Left cardiac atrium (tissue), 4 donors: ENCODE measurements at regions not wholly inside any gene's neighbourhood (a gene's known extent, or its start where the extent isn't known, plus 50 kb on each side); places are given as distances from the start of the nearest gene placed in this dataset.
"Not testable (repeated sequence)": the region's sequence is repeated elsewhere in the genome, so short reads cannot be mapped to it uniquely, and the experiment has no call there.

Experiments
- ATAC-seq, 2 donors: fragments of 200-7000 bp; cut with Tn5 transposase; one replicate each; pipeline ENCODE4 v1.9.1; 2020; ENCODE audit warnings: mild to moderate bottlenecking in 2 of 2, moderate library complexity in 2 of 2
- DNase-seq: peaks from one replicate; pipeline ENCODE4 v3.0.0-alpha.2; 2020
- intact Hi-C, 2 donors: fragments of 100-400 bp; cut with DNase I; formaldehyde crosslinking; loops; one replicate each; pipeline versions ENCODE4 v1.14.1 to v1.15.1; 2022 to 2023
- donor health status: DM: no; HTN: yes; CAD: no.
- donor health status: DM: no; HTN: yes; CAD: no; lungs with severe emphysema.
- donor health status: DM: yes; HTN: yes; CAD: no.
- donor health status: Dilated cardiomyopathy.

- intact Hi-C loops = no loop called here
- no peak for DNase-seq
- no peak for ATAC-seq
Observed at GRCh38 chr18:47403949-47404348, 152.5 kb upstream of the SKOR2 start.

GRCh38 chr18:47403317-47403716, 151.9 kb upstream of the SKOR2 start:
- no peak for ATAC-seq
- no peak for DNase-seq
- intact Hi-C loops = no loop called here

GRCh38 chr18:47399475-47399874, 148.0 kb upstream of the SKOR2 start:
- DNase-seq (no peak), ATAC-seq (no peak)
- intact Hi-C loops = no loop called here

GRCh38 chr18:47397671-47398319, 146.3 kb upstream of the SKOR2 start:
- DNase-seq (no peak), ATAC-seq (no peak)
- intact Hi-C loops = no loop called here

- ATAC-seq = no peak
- intact Hi-C loops = no loop called here
- DNase-seq = no peak
Observed at GRCh38 chr18:47391665-47392064, 140.2 kb upstream of the SKOR2 start.

- intact Hi-C loops = no loop called here
- DNase-seq (no peak), ATAC-seq (no peak)
Observed at GRCh38 chr18:47390410-47391024, 139.1 kb upstream of the SKOR2 start.

GRCh38 chr18:47389210-47389609, 137.8 kb upstream of the SKOR2 start:
- ATAC-seq = no peak
- intact Hi-C loops = no loop called here
- no peak for DNase-seq

GRCh38 chr18:47387864-47388263, 136.4 kb upstream of the SKOR2 start:
- no peak for DNase-seq
- intact Hi-C loops = no loop called here
- no peak for ATAC-seq

GRCh38 chr18:47383729-47384128, 132.3 kb upstream of the SKOR2 start:
- intact Hi-C loops = no loop called here
- DNase-seq = no peak
- ATAC-seq = no peak

GRCh38 chr18:47381975-47382570, 130.6 kb upstream of the SKOR2 start:
- intact Hi-C loops = no loop called here
- ATAC-seq = peak in 1 of 2 donors; percentile 3

GRCh38 chr18:47380153-47380552, 128.7 kb upstream of the SKOR2 start:
- DNase-seq = no peak
- intact Hi-C loops = no loop called here
- ATAC-seq = no peak

More at GRCh38 chr18:47381975-47382570, 130.6 kb upstream of the SKOR2 start:
- no peak for DNase-seq

GRCh38 chr18:47373465-47373864, 122.0 kb upstream of the SKOR2 start:
- intact Hi-C loops = no loop called here
- DNase-seq = no peak
- no peak for ATAC-seq

GRCh38 chr18:47370052-47370451, 118.6 kb upstream of the SKOR2 start:
- no peak for ATAC-seq
- intact Hi-C loops = no loop called here

GRCh38 chr18:47354061-47354460, 102.6 kb upstream of the SKOR2 start:
- ATAC-seq, intact Hi-C loops, DNase-seq: not testable (repeated sequence)

More at GRCh38 chr18:47370052-47370451, 118.6 kb upstream of the SKOR2 start:
- no peak for DNase-seq

- ATAC-seq = no peak
- no peak for DNase-seq
- intact Hi-C loops = no loop called here
Observed at GRCh38 chr18:47346016-47346415, 94.6 kb upstream of the SKOR2 start.

- ATAC-seq (peak in 1 of 2 donors; percentile 44), DNase-seq (no peak)
- intact Hi-C loops = no loop called here
Observed at GRCh38 chr18:47345291-47345690, 93.8 kb upstream of the SKOR2 start.

GRCh38 chr18:47343291-47343690, 91.8 kb upstream of the SKOR2 start:
- intact Hi-C loops = no loop called here
- DNase-seq (no peak), ATAC-seq (no peak)

- no peak for DNase-seq
- intact Hi-C loops = no loop called here
- no peak for ATAC-seq
Observed at GRCh38 chr18:47342566-47342965, 91.1 kb upstream of the SKOR2 start.

- intact Hi-C loops = no loop called here
- DNase-seq = no peak
- no peak for ATAC-seq
Observed at GRCh38 chr18:47341678-47342077, 90.2 kb upstream of the SKOR2 start.

- ATAC-seq (no peak), DNase-seq (no peak)
- intact Hi-C loops = no loop called here
Observed at GRCh38 chr18:47334966-47335365, 83.5 kb upstream of the SKOR2 start.
